Adrenal gland (tissue), 9 donors: ENCODE measurements at regions not wholly inside any gene's neighbourhood (a gene's known extent, or its start where the extent isn't known, plus 50 kb on each side); places are given as distances from the start of the nearest gene placed in this dataset.

ENCODE experiments used
- DNase-seq, 7 donors: peaks; one replicate each; pipeline ENCODE4 v3.0.0-alpha.2; 2019 to 2020
- H3K27ac ChIP-seq, 5 donors: fragments of 200-600 bp; sonication (generic) in 4 of 5; 1 replicate in 3 of 5; 2 replicates in 2 of 5; pipeline versions ENCODE4 v1.5.1 to v1.8.0; 2016 to 2020; ENCODE audit warnings: mild to moderate bottlenecking in 1 of 5
- H3K27me3 ChIP-seq: fragments of 200-600 bp; 2 replicates; pipeline ENCODE4 v1.8.0; 2021
- H3K36me3 ChIP-seq, 2 donors: fragments of 200-600 bp; replicated peaks in 1 of 2; 1 replicate in 1 of 2; 2 replicates in 1 of 2; pipeline versions ENCODE4 v1.5.1 to v1.8.0; 2018 to 2022
- H3K4me1 ChIP-seq, 2 donors: fragments of 200-600 bp; replicated peaks in 1 of 2; 1 replicate in 1 of 2; 2 replicates in 1 of 2; pipeline versions ENCODE4 v1.5.1 to v1.8.0; 2018 to 2021
- H3K4me3 ChIP-seq, 4 donors: fragments of 200-600 bp; sonication (generic) in 3 of 4; one replicate each; pipeline ENCODE4 v1.5.1; 2016 to 2018
- H3K9me3 ChIP-seq, 3 donors: fragments of 200-600 bp; sonication (generic) in 1 of 3; replicated peaks in 1 of 3; 1 replicate in 2 of 3; 2 replicates in 1 of 3; pipeline versions ENCODE4 v1.5.1 to v1.8.0; 2016 to 2021
- POLR2A ChIP-seq, 2 donors: fragments of 450-650 bp; IDR thresholded peaks; one replicate each; pipeline ENCODE4 v1.6.1; 2017; ENCODE audit warnings: antibody characterized with exemption in 2 of 2, mild to moderate bottlenecking in 2 of 2, moderate library complexity in 1 of 2
- WGBS, 4 donors: extraction: QIAGEN DNeasy Blood & Tissue Kit in 2 of 4; methylation state at CpG; one replicate each; pipeline versions ENCODE4 v1.1.5 to v1.1.7; 2013 to 2017; 5-methylcytosine and 5-hydroxymethylcytosine counted together
- intact Hi-C, 2 donors: fragments of 100-400 bp; cut with DNase I; formaldehyde crosslinking; loops; one replicate each; pipeline versions ENCODE4 v1.14.1 to v1.15.0; 2022 to 2023
- TF ChIP-seq, protein P1 (sequence below), 6 experiments: fragments of 450-650 bp in 4 of 6; fragments of 200-600 bp in 2 of 6; sonication (generic) in 1 of 6; IDR thresholded peaks; 1 replicate in 5 of 6; 2 replicates in 1 of 6; pipeline versions ENCODE4 v1.5.1 to v1.8.0; 2016 to 2021; ENCODE audit warnings: antibody characterized with exemption in 6 of 6, mild to moderate bottlenecking in 2 of 6, moderate library complexity in 1 of 6
- donor health status: healthy with polysubstance abuse.
- donor health status: Bipolar disorder and iron deficiency.
- donor health status: DM: yes; HTN: yes; CAD: no.
- donor health status: DM: no; HTN: no; CAD: no.
- donor health status: DM: no; HTN: no; CAD: no.

DNA sequence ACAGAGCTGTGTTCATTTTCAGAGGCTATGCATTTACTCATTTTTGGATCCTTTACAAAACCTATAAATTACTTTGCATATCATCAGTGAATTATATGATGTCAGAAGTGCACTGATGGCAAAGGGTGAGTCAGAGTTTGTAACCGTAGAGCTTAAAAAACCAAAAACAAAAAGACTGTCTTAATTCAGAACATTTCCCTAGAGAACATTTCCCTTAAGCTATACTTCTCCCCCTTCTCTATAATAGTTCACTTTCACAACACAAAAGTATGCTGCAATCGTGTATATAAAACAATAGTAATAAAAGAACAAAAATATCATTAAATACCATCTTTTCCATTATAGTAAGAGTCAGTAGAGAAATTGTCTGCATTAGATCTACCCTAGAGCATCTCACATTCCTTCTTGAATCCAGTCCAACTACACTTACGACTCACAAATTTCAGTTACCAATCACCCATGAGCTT lies 934.9 kb downstream of the LRFN5 start:
- H3K27me3 ChIP-seq = no peaks in the 10 kb centered on the region

DNA sequence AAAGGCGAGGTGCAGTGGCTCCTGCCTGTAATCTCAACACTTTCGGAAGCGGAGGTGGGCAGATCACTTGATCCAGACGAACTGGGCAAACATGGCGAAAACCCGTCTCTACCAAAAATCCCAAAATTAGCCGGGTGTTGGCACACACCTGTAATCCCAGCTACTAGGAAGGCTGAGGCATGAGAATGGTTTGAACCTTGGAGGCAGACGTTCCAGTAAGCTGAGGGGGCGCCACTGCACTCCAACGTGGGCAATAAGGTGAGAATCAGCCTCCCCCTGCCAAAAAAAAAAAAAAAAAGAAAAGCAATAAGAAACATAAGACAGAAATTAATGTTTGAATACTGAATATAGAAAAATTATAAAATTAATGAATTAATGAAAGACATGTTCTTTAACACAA lies 928.7 kb downstream of the LRFN5 start:
- H3K36me3 ChIP-seq = no peaks in the 10 kb centered on the region

More for the DNA sequence above, 934.9 kb downstream of the LRFN5 start:
- TF ChIP-seq, protein P1, sequence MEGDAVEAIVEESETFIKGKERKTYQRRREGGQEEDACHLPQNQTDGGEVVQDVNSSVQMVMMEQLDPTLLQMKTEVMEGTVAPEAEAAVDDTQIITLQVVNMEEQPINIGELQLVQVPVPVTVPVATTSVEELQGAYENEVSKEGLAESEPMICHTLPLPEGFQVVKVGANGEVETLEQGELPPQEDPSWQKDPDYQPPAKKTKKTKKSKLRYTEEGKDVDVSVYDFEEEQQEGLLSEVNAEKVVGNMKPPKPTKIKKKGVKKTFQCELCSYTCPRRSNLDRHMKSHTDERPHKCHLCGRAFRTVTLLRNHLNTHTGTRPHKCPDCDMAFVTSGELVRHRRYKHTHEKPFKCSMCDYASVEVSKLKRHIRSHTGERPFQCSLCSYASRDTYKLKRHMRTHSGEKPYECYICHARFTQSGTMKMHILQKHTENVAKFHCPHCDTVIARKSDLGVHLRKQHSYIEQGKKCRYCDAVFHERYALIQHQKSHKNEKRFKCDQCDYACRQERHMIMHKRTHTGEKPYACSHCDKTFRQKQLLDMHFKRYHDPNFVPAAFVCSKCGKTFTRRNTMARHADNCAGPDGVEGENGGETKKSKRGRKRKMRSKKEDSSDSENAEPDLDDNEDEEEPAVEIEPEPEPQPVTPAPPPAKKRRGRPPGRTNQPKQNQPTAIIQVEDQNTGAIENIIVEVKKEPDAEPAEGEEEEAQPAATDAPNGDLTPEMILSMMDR (IDR thresholded peaks at IDR 0.05) = no peak
- TF ChIP-seq POLR2A (IDR thresholded peaks at IDR 0.05) = no peak
- no peak overlapping the region for H3K27ac ChIP-seq
- H3K4me3 ChIP-seq = no peak overlapping the region
- H3K9me3 ChIP-seq = no peaks in the 10 kb centered on the region
- no peaks in the 10 kb centered on the region for H3K4me1 ChIP-seq
- no peak for DNase-seq
- no peaks in the 10 kb centered on the region for H3K36me3 ChIP-seq
- intact Hi-C loops = no loop called here
- 49 to 55% (median 53%) methylated on average over 3 of the region's 3 CpGs for WGBS, 4 donors

DNA sequence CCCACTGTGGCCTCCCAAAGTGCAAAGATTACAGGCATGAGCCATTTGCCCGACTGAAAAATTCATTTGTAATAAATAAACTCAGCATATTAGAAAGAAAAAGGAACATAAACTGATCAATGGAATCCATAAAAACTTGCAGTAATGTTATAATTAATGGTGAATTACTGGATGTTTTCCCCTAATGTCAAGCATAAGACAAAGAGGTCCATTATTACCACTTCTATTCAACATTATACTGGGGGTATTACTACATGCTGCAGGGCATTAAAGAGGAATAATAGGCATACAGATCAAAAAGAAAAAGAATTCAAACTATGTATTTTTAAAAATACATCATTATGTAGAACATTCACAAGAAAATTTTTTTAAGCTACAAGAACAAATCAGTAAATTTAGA lies 926.8 kb downstream of the LRFN5 start:
- DNase-seq = no peak
- Histone ChIP-seq H3K36me3 (no peaks in the 10 kb centered on the region), H3K4me3 (no peak overlapping the region), H3K27ac (no peak overlapping the region), H3K27me3 (no peaks in the 10 kb centered on the region), H3K4me1 (no peaks in the 10 kb centered on the region), H3K9me3 (no peaks in the 10 kb centered on the region)
- 54 to 74% (median 72%) methylated on average over 1 of the region's 1 CpG for whole genome bisulfite sequencing, 4 donors
- TF ChIP-seq POLR2A (IDR thresholded peaks at IDR 0.05) = no peak
- TF ChIP-seq, protein P1 (IDR thresholded peaks at IDR 0.05) = no peak
- intact Hi-C loops = no loop called here

More for the DNA sequence above, 928.7 kb downstream of the LRFN5 start:
- Histone ChIP-seq H3K27me3 (no peaks in the 10 kb centered on the region), H3K4me3 (no peak overlapping the region), H3K9me3 (no peaks in the 10 kb centered on the region), H3K4me1 (no peaks in the 10 kb centered on the region), H3K27ac (no peak overlapping the region)
- WGBS, 4 donors = 81 to 87% (median 83%) methylated on average over 10 of the region's 10 CpGs
- TF ChIP-seq, protein P1 (IDR thresholded peaks at IDR 0.05) = no peak
- no peak for TF ChIP-seq POLR2A (IDR thresholded peaks at IDR 0.05)
- intact Hi-C loops = no loop called here
- DNase-seq = no peak

DNA sequence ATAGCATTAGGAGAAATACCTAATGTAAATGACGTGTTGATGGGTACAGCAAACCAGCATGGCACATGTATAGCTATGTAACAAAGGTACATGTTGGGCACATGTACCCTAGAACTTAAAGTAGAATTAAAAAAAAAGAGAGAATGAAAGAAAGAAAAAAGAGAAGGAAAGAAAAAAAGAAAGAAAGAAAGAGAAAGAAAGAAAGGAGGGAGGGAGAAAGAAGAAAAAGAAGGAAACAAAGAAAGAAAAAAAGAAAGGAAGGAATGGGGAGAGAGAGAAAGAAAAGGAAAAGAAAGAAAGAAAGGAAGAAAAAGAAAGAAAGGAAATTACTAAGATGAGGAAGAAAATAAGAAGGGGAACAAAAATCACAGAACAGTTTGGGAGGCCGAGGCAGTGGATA lies 925.5 kb downstream of the LRFN5 start:
- no peak overlapping the region for H3K27ac ChIP-seq
- 77 to 90% (median 82%) methylated on average over 2 of the region's 2 CpGs for WGBS, 4 donors
- no peaks in the 10 kb centered on the region for H3K4me1 ChIP-seq
- intact Hi-C loops = no loop called here
- no peaks in the 10 kb centered on the region for H3K36me3 ChIP-seq
- no peaks in the 10 kb centered on the region for H3K27me3 ChIP-seq
- no peak overlapping the region for H3K4me3 ChIP-seq
- TF ChIP-seq POLR2A (IDR thresholded peaks at IDR 0.05) = no peak
- TF ChIP-seq, protein P1 (IDR thresholded peaks at IDR 0.05) = no peak
- H3K9me3 ChIP-seq = no peaks in the 10 kb centered on the region
- DNase-seq = no peak
